Inflammatory macrophage treated with lipopolysaccharide for 1 hour (primary cell): ENCODE measurements at regions not wholly inside any gene's neighbourhood (a gene's known extent, or its start where the extent isn't known, plus 50 kb on each side); places are given as distances from the start of the nearest gene placed in this dataset.

Source experiments
- DNase-seq, 2 donors: peaks; one replicate each; pipeline ENCODE4 v3.0.0-alpha.2; 2020 to 2022

GRCh38 chr6:66861007-66861541, 1154.0 kb upstream of the EYS start:
- DNase-seq = no peak

GRCh38 chr6:66860328-66860727, 1153.3 kb upstream of the EYS start:
- no peak for DNase-seq

GRCh38 chr6:66858196-66858595, 1151.2 kb upstream of the EYS start:
- no peak for DNase-seq

GRCh38 chr6:66854014-66854413, 1147.0 kb upstream of the EYS start:
- no peak for DNase-seq

- no peak for DNase-seq
Observed at GRCh38 chr6:66851930-66852329, 1144.9 kb upstream of the EYS start.

GRCh38 chr6:66849843-66850242, 1142.8 kb upstream of the EYS start:
- no peak for DNase-seq

GRCh38 chr6:66848244-66848953, 1141.4 kb upstream of the EYS start:
- DNase-seq = no peak

- DNase-seq = no peak
Observed at GRCh38 chr6:66838764-66839163, 1131.7 kb upstream of the EYS start.

- DNase-seq = no peak
Observed at GRCh38 chr6:66825539-66825938, 1118.5 kb upstream of the EYS start.

GRCh38 chr6:66814156-66814555, 1107.1 kb upstream of the EYS start:
- no peak for DNase-seq

- no peak for DNase-seq
Observed at GRCh38 chr6:66808771-66809170, 1101.7 kb upstream of the EYS start.

GRCh38 chr6:66796987-66797386, 1090.0 kb upstream of the EYS start:
- DNase-seq = no peak

GRCh38 chr6:66788579-66788978, 1081.6 kb upstream of the EYS start:
- DNase-seq = no peak

GRCh38 chr6:66772800-66773199, 1065.8 kb upstream of the EYS start:
- DNase-seq = no peak

GRCh38 chr6:66771626-66772025, 1064.6 kb upstream of the EYS start:
- no peak for DNase-seq

GRCh38 chr6:66751630-66752029, 1044.6 kb upstream of the EYS start:
- no peak for DNase-seq

GRCh38 chr6:66740346-66740745, 1033.3 kb upstream of the EYS start:
- no peak for DNase-seq

- DNase-seq = no peak
Observed at GRCh38 chr6:66735106-66735890, 1028.3 kb upstream of the EYS start.

- DNase-seq = no peak
Observed at GRCh38 chr6:66731310-66731709, 1024.3 kb upstream of the EYS start.

- DNase-seq = no peak
Observed at GRCh38 chr6:66725670-66726069, 1018.6 kb upstream of the EYS start.

GRCh38 chr6:66717801-66718200, 1010.8 kb upstream of the EYS start:
- no peak for DNase-seq

- DNase-seq = no peak
Observed at GRCh38 chr6:66699385-66699784, 992.4 kb upstream of the EYS start.

GRCh38 chr6:66689608-66690007, 982.6 kb upstream of the EYS start:
- DNase-seq = no peak

GRCh38 chr6:66687611-66688140, 980.6 kb upstream of the EYS start:
- DNase-seq = no peak
